Right ventricle myocardium superior (tissue), 1 donor: ENCODE measurements at regions not wholly inside any gene's neighbourhood (a gene's known extent, or its start where the extent isn't known, plus 50 kb on each side); places are given as distances from the start of the nearest gene placed in this dataset.
A peak's percentile ranks its signal among the peaks of the same experiment; 100 is the strongest.
"Not testable (repeated sequence)": the region's sequence is repeated elsewhere in the genome, so short reads cannot be mapped to it uniquely, and the experiment has no call there.

ENCODE experiments used
- ATAC-seq: fragments of 200-7000 bp; cut with Tn5 transposase; one replicate; pipeline ENCODE4 v1.9.1; 2020; ENCODE audit warnings: mild to moderate bottlenecking; ENCODE audit not compliant: poor library complexity
- DNase-seq: peaks from one replicate; pipeline ENCODE4 v3.0.0-alpha.2; 2020
- intact Hi-C: fragments of 100-400 bp; cut with DNase I; formaldehyde crosslinking; loops from one replicate; pipeline ENCODE4 v1.11.2; 2022
- donor health status: DM: no; HTN: yes; CAD: no; lungs with severe emphysema.

DNA sequence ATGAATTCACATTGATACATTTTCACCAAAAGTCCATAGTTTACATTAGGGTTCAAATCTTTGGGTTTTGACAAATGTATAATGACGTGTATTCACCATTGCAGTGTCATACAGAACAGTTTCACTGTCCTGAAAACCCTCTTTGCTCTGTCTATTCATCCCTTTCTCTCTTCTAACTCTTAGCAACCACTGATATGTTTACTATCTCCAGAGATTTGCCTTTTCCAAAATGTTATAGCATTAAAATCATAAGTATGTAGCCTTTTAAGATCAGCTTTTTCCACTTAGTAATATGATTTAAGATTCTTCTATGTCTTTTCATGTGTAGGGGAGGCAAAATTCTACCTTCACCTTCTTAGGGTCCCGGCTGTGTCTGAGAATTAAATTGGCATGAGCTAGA is 203.8 kb downstream of the TPRG1 start:
- DNase-seq (no peak), ATAC-seq (no peak)
- intact Hi-C loops = no loop called here

DNA sequence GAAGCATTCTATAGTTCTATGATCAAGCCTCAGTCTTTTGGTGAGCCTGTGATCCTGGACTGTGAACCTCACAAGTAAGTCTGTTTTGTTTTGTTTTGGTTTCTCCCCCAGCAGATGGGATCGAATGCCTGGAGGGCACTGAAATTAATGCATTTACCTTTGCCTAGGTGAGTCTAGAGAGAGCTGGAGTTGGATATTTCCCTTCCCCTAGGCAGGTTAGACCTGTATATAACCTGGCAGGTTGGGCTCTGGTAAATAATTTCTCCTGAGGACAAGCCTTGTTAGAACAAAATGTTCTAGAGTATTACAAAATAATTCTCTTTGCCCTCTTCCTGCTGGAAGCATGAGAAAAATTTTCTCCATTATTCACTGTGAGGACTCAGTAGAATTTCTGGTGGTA is 211.9 kb downstream of the TPRG1 start:
- DNase-seq (no peak), ATAC-seq (no peak)
- intact Hi-C loops = no loop called here

DNA sequence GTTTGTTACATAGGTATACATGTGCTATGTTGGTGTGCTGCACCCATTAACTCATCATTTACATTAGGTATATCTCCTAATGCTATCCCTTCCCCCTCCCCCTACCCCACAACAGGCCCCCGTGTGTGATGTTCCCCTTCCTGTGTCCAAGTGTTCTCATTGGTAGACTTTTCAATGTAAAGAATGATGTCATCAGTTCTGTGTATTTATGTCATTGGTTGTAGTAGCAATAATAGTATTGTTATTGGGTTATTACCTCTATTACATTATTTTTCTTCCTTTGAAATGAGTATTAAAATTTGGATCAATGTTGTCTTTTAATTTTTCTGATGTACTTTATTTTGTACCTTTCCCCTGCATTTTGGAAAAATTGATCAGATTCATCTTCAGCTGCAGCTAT is 214.1 kb downstream of the TPRG1 start:
- not testable (repeated sequence) for ATAC-seq, DNase-seq

DNA sequence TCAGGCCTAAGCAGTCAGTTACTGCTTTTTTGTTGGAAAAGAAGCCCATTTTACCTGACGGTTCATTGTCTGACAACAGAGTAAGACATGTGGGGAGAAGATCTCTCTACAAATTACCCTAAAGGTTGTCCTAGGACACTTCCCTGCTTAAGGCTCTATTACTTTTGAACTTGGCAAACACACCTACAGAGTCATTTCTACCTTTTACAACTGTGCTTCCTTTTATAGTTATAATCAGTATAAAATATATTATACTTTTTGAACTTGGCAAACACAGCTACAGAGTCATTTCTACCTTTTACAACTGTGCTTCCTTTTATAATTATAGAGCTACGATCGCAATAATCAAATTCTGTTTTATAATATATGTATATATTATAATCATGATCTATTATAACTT is 215.0 kb downstream of the TPRG1 start:
- ATAC-seq (no peak), DNase-seq (no peak)
- intact Hi-C loops = no loop called here

More for the DNA sequence above, 214.1 kb downstream of the TPRG1 start:
- intact Hi-C loops = not testable (repeated sequence)

DNA sequence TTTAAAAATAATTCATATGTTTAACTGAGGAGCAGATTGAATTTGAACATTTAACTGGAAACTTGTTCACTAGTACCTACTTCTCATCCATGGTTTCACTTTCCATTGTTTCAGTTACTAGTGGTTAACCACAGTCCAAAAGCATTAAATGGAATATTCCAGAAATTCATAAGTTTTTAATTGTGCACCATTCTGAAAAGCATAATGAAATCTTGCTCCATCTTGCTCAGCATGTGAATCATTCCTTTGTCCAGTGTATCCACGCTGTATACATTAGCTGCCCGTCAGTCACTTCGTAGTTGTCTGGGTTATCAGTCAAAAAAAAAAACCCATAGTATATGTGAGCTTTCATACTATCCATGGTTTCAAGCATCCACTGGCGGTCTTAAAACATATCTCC is 217.6 kb downstream of the TPRG1 start:
- no peak for DNase-seq
- intact Hi-C loops = no loop called here
- ATAC-seq = no peak

- no peak for DNase-seq
- ATAC-seq = no peak
- intact Hi-C loops = no loop called here
Measured at GRCh38 chr3:189393598-189393997, 221.8 kb downstream of the TPRG1 start.

- DNase-seq (no peak), ATAC-seq (no peak)
- intact Hi-C loops = no loop called here
Measured at GRCh38 chr3:189394599-189395121, 222.9 kb downstream of the TPRG1 start.

- DNase-seq (no peak), ATAC-seq (no peak)
- intact Hi-C loops = no loop called here
Measured at GRCh38 chr3:189395825-189396224, 224.1 kb downstream of the TPRG1 start.

DNA sequence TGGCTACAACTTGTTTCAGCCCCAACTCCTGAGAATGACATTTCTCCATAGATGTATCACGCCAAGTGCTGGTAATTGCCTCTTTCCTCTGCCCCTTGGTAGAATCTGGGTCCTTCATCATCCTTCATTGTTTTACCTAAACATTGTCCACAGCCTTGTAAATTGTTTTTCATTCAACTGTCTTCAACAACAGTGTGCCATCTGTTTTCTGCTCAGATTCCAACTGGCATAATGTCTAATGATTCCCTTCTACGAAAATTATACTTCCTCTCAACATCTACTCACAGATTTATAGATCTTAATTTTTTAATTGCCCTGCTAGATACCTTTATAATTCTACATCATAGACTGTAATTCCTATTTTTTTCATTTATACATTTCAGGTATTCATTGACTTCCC is 226.9 kb downstream of the TPRG1 start:
- ATAC-seq (no peak), DNase-seq (no peak)
- intact Hi-C loops = no loop called here

GRCh38 chr3:189401196-189401595 is 229.4 kb downstream of the TPRG1 start:
- DNase-seq (no peak), ATAC-seq (no peak)
- intact Hi-C loops = no loop called here

- no peak for DNase-seq
- intact Hi-C loops = no loop called here
- no peak for ATAC-seq
Measured at GRCh38 chr3:189403194-189403593, 228.0 kb upstream of the TP63 start.

GRCh38 chr3:189404024-189404423 is 227.2 kb upstream of the TP63 start:
- DNase-seq (no peak), ATAC-seq (no peak)

DNA sequence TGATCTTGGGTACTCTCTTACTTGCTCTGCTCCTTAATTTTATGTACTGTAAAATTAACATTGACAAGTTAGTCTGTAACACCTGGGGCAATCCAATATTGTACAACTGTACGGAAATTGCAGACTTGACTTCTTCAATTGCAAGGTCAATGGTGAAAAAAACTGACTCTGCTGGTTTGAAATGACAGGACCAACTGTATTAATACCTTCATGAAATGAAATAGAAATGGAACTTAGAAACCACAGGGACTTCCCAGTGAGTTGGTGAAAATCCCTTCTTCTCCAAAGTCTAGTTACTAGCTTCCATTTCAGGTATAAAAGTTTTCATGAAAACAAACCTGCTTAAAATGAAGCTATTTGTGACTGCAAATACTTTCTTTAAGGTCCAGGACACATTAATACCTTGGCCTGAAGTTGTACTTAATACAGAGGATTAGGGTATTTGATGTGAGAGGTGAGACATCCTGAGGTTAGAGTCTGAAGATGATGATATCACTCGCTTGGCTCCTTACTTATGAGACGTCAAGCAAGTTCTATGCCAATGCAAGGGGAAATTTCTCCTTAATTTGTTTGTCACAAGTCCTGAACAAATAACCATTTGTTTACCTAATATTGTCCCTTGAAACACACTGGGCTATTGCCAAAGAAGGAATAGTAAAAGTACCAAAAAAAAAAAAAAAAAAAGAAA is 226.2 kb upstream of the TP63 start:
- no peak for ATAC-seq
- DNase-seq = no peak
- intact Hi-C loops = no loop called here

More at GRCh38 chr3:189404024-189404423, 227.2 kb upstream of the TP63 start:
- intact Hi-C loops = no loop called here

GRCh38 chr3:189406148-189406547 is 225.0 kb upstream of the TP63 start:
- intact Hi-C loops = no loop called here
- ATAC-seq (peak; percentile 64), DNase-seq (no peak)

GRCh38 chr3:189410522-189410921 is 220.7 kb upstream of the TP63 start:
- DNase-seq (no peak), ATAC-seq (no peak)
- intact Hi-C loops = no loop called here

- intact Hi-C loops = no loop called here
- DNase-seq (no peak), ATAC-seq (no peak)
Measured at GRCh38 chr3:189419038-189419437, 212.2 kb upstream of the TP63 start.

DNA sequence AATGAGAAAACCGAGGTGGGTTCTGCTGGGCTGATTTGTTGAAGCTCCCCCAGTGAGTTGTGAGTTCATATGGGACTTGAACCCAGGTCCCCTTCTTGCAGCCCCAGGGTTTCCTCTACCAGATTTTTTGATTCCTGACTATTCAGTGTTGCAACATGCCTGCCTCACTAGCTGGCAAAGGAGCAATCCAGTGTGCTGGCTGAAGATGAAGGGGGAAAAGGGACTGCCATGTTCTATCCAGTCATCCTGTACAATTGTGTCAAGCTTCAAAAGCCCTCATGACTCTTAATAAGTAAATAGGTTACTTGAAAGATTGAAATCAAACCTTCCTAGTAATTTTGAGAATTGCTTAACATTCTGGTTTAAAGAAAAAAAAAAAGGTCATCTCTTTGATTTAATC is 211.5 kb upstream of the TP63 start:
- ATAC-seq (no peak), DNase-seq (no peak)
- intact Hi-C loops = no loop called here

- intact Hi-C loops = no loop called here
- ATAC-seq = no peak
- no peak for DNase-seq
Measured at GRCh38 chr3:189424922-189425321, 206.3 kb upstream of the TP63 start.

GRCh38 chr3:189429019-189429418 is 202.2 kb upstream of the TP63 start:
- intact Hi-C loops = no loop called here
- no peak for ATAC-seq
- no peak for DNase-seq

- intact Hi-C loops = no loop called here
- ATAC-seq (no peak), DNase-seq (no peak)
Measured at GRCh38 chr3:189430166-189430565, 201.0 kb upstream of the TP63 start.

DNA sequence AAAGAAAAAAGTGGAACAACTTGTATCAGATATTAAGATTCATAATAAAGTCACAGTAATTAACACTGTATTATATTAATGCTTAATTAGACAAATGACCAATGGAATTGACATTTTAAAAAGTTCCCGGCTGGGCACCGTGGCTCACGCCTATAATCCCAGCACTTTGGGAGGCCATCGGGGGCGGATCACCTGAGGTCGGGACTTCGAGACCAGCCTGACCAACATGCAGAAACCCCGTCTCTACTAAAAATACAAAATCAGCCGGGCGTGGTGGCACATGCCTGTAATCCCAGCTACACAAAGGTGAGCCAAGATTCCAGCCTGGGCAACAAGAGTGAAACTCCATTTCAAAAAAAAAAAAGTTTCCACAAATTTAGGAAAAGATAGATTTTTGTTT is 188.9 kb upstream of the TP63 start:
- ATAC-seq, DNase-seq, intact Hi-C loops: not testable (repeated sequence)
